Activated CD4-positive, CD25-positive, alpha-beta regulatory T cell treated with anti-CD3 and anti-CD28 coated beads, Interleukin-2, amount 50 U/mL, for 24 hours (primary cell): ENCODE measurements at regions not wholly inside any gene's neighbourhood (a gene's known extent, or its start where the extent isn't known, plus 50 kb on each side); places are given as distances from the start of the nearest gene placed in this dataset.

Source experiments
- ATAC-seq, 2 donors: fragments of 150-1000 bp; cut with Tn5 transposase; one replicate each; pipeline ENCODE4 v1.10.0; 2021; ENCODE audit warnings: mild to moderate bottlenecking in 1 of 2, moderate library complexity in 1 of 2

GRCh38 chr12:98446682-98447081 is 68.7 kb upstream of the TMPO start:
- no peak for ATAC-seq

- ATAC-seq: no peak
These were observed 65.8 kb upstream of the TMPO start for GRCh38 chr12:98449584-98449983.

GRCh38 chr12:98453070-98453469 is 62.3 kb upstream of the TMPO start:
- no peak for ATAC-seq

- no peak for ATAC-seq
These were observed 61.9 kb upstream of the TMPO start for GRCh38 chr12:98453492-98453891.

- ATAC-seq: no peak
These were observed 59.3 kb upstream of the TMPO start for GRCh38 chr12:98456041-98456440.

- ATAC-seq: no peak
These were observed 58.5 kb upstream of the TMPO start for GRCh38 chr12:98456576-98457573.

- ATAC-seq: no peak
These were observed 51.2 kb upstream of the TMPO start for GRCh38 chr12:98464190-98464589.

- no peak for ATAC-seq
These were observed 49.9 kb upstream of the TMPO start for GRCh38 chr12:98465505-98465904.
